GM12878 (cell line): ENCODE measurements at regions not wholly inside any gene's neighbourhood (a gene's known extent, or its start where the extent isn't known, plus 50 kb on each side); places are given as distances from the start of the nearest gene placed in this dataset.

Source experiments
- ATAC-seq: fragments of 200-7000 bp; cut with Tn5 transposase; 3 replicates; pipeline ENCODE4 v1.9.1; 2020; ENCODE audit warnings: mild to moderate bottlenecking, moderate library complexity
- BruUV-seq: library from RNA; stranded (reverse); fragments of 400-500 nt; replicated peaks from 2 replicates; lab custom pipeline; 2021; lab: Mats Ljungman, UMichigan
- CTCF ChIA-PET: fragments of 300-600 bp; sonication (Branson Sonifier 250); formaldehyde crosslinking; extraction: SDS; loops from one replicate; lab custom pipeline; 2021; ENCODE audit warnings: inconsistent platforms; lab: Yijun Ruan, JAX
- POLR2A ChIA-PET: fragments of 350-600 bp; formaldehyde crosslinking; extraction: SDS; loops from one replicate; lab custom pipeline; 2021; ENCODE audit warnings: inconsistent platforms; lab: Charles Lee
- RAD21 ChIA-PET: fragments of 300-600 bp; sonication (Branson Sonifier 250); formaldehyde crosslinking; loops from one replicate; lab custom pipeline; 2023; ENCODE audit warnings: antibody characterized with exemption; ENCODE audit not compliant: unreplicated experiment; lab: Charles Lee
- SMC1A ChIA-PET: fragments of 300-600 bp; sonication (Branson Sonifier 250); formaldehyde crosslinking; loops from one replicate; lab custom pipeline; 2023; ENCODE audit not compliant: unreplicated experiment, uncharacterized antibody; lab: Charles Lee
- DNase-seq: peaks from one replicate; pipeline ENCODE4 v3.0.0-alpha.2; 2011; ENCODE audit warnings: low read depth, low spot score
- FAIRE-seq: peaks from 3 replicates; lab custom pipeline; 2011; peaks lifted over from hg19 to GRCh38; lab: Jason Lieb, UNC
- H2AFZ ChIP-seq: 2 replicates; pipeline ENCODE4 v1.6.0; 2011; ENCODE audit warnings: low read depth, low read length, control low read depth; ENCODE audit not compliant: control insufficient read depth
- H3K27ac ChIP-seq: 2 replicates; pipeline ENCODE4 v1.5.1; 2011; ENCODE audit warnings: control low read depth; ENCODE audit not compliant: control insufficient read depth, insufficient read depth
- H3K27me3 ChIP-seq, 2 experiments: replicated peaks in 1 of 2; 2 replicates each; pipeline versions ENCODE4 v1.6.0 to v1.6.1; 2011; ENCODE audit warnings: low read length in 1 of 2; ENCODE audit not compliant: control insufficient read depth in 2 of 2, insufficient read depth in 2 of 2
- H3K36me3 ChIP-seq, 2 experiments: 2 replicates each; pipeline ENCODE4 v1.5.1; 2011; ENCODE audit warnings: low read length in 1 of 2; ENCODE audit not compliant: control insufficient read depth in 2 of 2, insufficient read depth in 2 of 2
- H3K4me1 ChIP-seq: 2 replicates; pipeline ENCODE4 v1.6.1; 2011; ENCODE audit warnings: mild to moderate bottlenecking, low read length, moderate library complexity, mixed read lengths; ENCODE audit not compliant: control insufficient read depth, insufficient read depth
- H3K4me2 ChIP-seq: 2 replicates; pipeline ENCODE4 v1.6.0; 2011; ENCODE audit warnings: control low read depth; ENCODE audit not compliant: control insufficient read depth, insufficient read depth
- H3K4me3 ChIP-seq: fragments of 200-600 bp; sonication (generic); 2 replicates; pipeline ENCODE4 v1.5.1; 2016
- H3K79me2 ChIP-seq: 2 replicates; pipeline ENCODE4 v1.6.0; 2011; ENCODE audit warnings: low read length; ENCODE audit not compliant: control insufficient read depth, insufficient read depth
- H3K9ac ChIP-seq: 2 replicates; pipeline ENCODE4 v1.8.0; 2011; ENCODE audit warnings: low read length, control low read depth, mixed read lengths; ENCODE audit not compliant: control insufficient read depth, insufficient read depth
- H3K9me3 ChIP-seq: replicated peaks from 3 replicates; pipeline ENCODE4 v1.5.1; 2011; ENCODE audit warnings: mild to moderate bottlenecking, low read length; ENCODE audit not compliant: control insufficient read depth, insufficient read depth
- H4K20me1 ChIP-seq: 2 replicates; pipeline ENCODE4 v1.6.0; 2011; ENCODE audit not compliant: control insufficient read depth, insufficient read depth
- ASH2L ChIP-seq: fragments of 300-600, 200-600 bp; sonication (generic); IDR thresholded peaks from 2 replicates; pipeline ENCODE4 v1.6.1; 2017; ENCODE audit warnings: low read depth, mild to moderate bottlenecking, borderline replicate concordance
- BCL11A ChIP-seq: IDR thresholded peaks from 2 replicates; pipeline ENCODE4 v1.6.1; 2011; ENCODE audit warnings: low read depth, low read length
- CHD1 ChIP-seq: IDR thresholded peaks from 2 replicates; pipeline ENCODE4 v1.6.1; 2012; ENCODE audit warnings: low read depth, low read length, improper control_type of control experiment
- CHD2 ChIP-seq: IDR thresholded peaks from 2 replicates; pipeline ENCODE4 v1.6.1; 2011; ENCODE audit warnings: low read depth, low read length, improper control_type of control experiment, borderline replicate concordance
- ESRRA ChIP-seq: IDR thresholded peaks from 2 replicates; pipeline ENCODE4 v1.6.1; 2012; ENCODE audit warnings: mild to moderate bottlenecking, low read length, improper control_type of control experiment
- MYB ChIP-seq: fragments of 150-350 bp; IDR thresholded peaks from 2 replicates; pipeline ENCODE4 v1.6.1; 2014; ENCODE audit warnings: mild to moderate bottlenecking, low read depth, low read length, borderline replicate concordance
- NR2C2 ChIP-seq: IDR thresholded peaks from 2 replicates; pipeline ENCODE4 v1.6.1; 2011; ENCODE audit warnings: borderline replicate concordance, low read depth; ENCODE audit not compliant: control insufficient read depth, insufficient read length
- RBBP5 ChIP-seq: fragments of 200-600 bp; sonication (generic); conservative IDR thresholded peaks from 2 replicates; pipeline ENCODE4 v1.6.1; 2016
- SIN3A ChIP-seq: IDR thresholded peaks from 2 replicates; pipeline ENCODE4 v1.6.1; 2012; ENCODE audit warnings: low read depth, low read length, improper control_type of control experiment
- SMARCA5 ChIP-seq: fragments of 450-650 bp; IDR thresholded peaks from 2 replicates; pipeline ENCODE4 v1.6.1; 2017; ENCODE audit warnings: mild to moderate bottlenecking
- SPI1 ChIP-seq: IDR thresholded peaks from 2 replicates; pipeline ENCODE4 v1.6.1; 2011; ENCODE audit warnings: low read depth, mild to moderate bottlenecking, low read length, moderate library complexity, borderline replicate concordance; ENCODE audit not compliant: insufficient read depth
- STAT1 ChIP-seq: fragments of 450-650 bp; conservative IDR thresholded peaks from 2 replicates; pipeline ENCODE4 v1.6.1; 2014; ENCODE audit warnings: antibody characterized with exemption, mild to moderate bottlenecking
- SUPT20H ChIP-seq: IDR thresholded peaks from 2 replicates; pipeline ENCODE4 v1.6.1; 2011; ENCODE audit warnings: low read depth, mild to moderate bottlenecking, low read length, moderate library complexity, borderline replicate concordance; ENCODE audit not compliant: control insufficient read depth
- TCF3 ChIP-seq: IDR thresholded peaks from 2 replicates; pipeline ENCODE4 v1.6.1; 2012; ENCODE audit warnings: low read depth, mild to moderate bottlenecking, low read length, borderline replicate concordance; ENCODE audit not compliant: insufficient read depth
- ZNF622 ChIP-seq: fragments of 450-650 bp; IDR thresholded peaks from 2 replicates; pipeline ENCODE4 v1.6.1; 2017; ENCODE audit warnings: mild to moderate bottlenecking, inconsistent platforms
- in situ Hi-C: fragments of 300-500 bp; cut with MboI; formaldehyde crosslinking; loops from 9 replicates; pipeline ENCODE4 v1.14.3; 2018; ENCODE audit warnings: mixed read lengths
- intact Hi-C: fragments of 100-400 bp; cut with micrococcal nuclease; formaldehyde crosslinking; loops from one replicate; pipeline ENCODE4 v1.14.2; 2022; ENCODE audit not compliant: unreplicated experiment
- TF ChIP-seq, protein P1 (sequence below): IDR thresholded peaks from 2 replicates; pipeline ENCODE4 v1.6.1; 2011; ENCODE audit warnings: borderline replicate concordance, low read depth, mild to moderate bottlenecking, moderate library complexity, mixed read lengths, low read length; ENCODE audit not compliant: insufficient read depth; ENCODE audit errors: extremely low read length
- TF ChIP-seq, protein P2 (sequence below): fragments of 450-650 bp; IDR thresholded peaks from 2 replicates; pipeline ENCODE4 v1.6.1; 2016; ENCODE audit warnings: mild to moderate bottlenecking, moderate library complexity, borderline replicate concordance
- TF ChIP-seq, protein P3 (sequence below): fragments of 450-650 bp; conservative IDR thresholded peaks from 2 replicates; pipeline ENCODE4 v1.6.1; 2017; ENCODE audit warnings: mild to moderate bottlenecking, moderate library complexity
- TF ChIP-seq, protein P4 (sequence below): fragments of 450-650 bp; IDR thresholded peaks from 2 replicates; pipeline ENCODE4 v1.6.1; 2014; ENCODE audit warnings: mild to moderate bottlenecking

DNA sequence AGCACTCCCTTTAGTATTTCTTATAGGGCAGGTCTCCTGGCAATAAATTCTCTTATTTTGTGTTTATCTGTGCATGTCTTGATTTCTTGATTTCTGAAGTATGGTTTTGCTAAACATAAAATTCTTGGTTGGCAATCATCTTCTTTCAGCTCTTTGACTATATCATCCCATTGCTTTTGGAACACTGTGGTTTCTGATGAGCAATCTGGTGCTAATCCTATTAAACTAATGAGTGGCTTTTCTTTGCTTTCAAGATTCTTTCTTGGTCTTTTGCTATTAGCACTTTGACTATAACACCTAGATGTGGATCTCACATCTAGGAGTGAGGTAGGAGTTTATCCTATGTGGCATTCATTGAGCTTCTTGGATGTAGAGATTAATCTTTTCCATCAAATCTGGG lies 120.7 kb upstream of the MED13L start:
- CTCF ChIA-PET = no interaction called here
- DNase-seq (no peak), ATAC-seq (no peak), FAIRE-seq (no peak)
- no peak overlapping the region for H3K4me3 ChIP-seq
- in situ Hi-C loops (no loop called here), intact Hi-C loops (no loop called here)
- H3K36me3 ChIP-seq = no peaks in the 10 kb centered on the region
- TF ChIP-seq SMARCA5 = no peak
- TF ChIP-seq CHD2 = no peak
- TF ChIP-seq, protein P1, sequence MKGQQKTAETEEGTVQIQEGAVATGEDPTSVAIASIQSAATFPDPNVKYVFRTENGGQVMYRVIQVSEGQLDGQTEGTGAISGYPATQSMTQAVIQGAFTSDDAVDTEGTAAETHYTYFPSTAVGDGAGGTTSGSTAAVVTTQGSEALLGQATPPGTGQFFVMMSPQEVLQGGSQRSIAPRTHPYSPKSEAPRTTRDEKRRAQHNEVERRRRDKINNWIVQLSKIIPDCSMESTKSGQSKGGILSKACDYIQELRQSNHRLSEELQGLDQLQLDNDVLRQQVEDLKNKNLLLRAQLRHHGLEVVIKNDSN = no peak
- TF ChIP-seq ESRRA = no peak
- no peak for TF ChIP-seq SIN3A
- TF ChIP-seq NR2C2 = no peak
- TF ChIP-seq BCL11A = no peak
- TF ChIP-seq CHD1 = no peak
- TF ChIP-seq ASH2L = no peak
- no peak for TF ChIP-seq SPI1
- TF ChIP-seq ZNF622 = no peak
- TF ChIP-seq STAT1 = no peak
- TF ChIP-seq TCF3 = no peak
- TF ChIP-seq RBBP5 = no peak
- no peak for TF ChIP-seq SUPT20H
- TF ChIP-seq MYB = no peak
- TF ChIP-seq, protein P2, sequence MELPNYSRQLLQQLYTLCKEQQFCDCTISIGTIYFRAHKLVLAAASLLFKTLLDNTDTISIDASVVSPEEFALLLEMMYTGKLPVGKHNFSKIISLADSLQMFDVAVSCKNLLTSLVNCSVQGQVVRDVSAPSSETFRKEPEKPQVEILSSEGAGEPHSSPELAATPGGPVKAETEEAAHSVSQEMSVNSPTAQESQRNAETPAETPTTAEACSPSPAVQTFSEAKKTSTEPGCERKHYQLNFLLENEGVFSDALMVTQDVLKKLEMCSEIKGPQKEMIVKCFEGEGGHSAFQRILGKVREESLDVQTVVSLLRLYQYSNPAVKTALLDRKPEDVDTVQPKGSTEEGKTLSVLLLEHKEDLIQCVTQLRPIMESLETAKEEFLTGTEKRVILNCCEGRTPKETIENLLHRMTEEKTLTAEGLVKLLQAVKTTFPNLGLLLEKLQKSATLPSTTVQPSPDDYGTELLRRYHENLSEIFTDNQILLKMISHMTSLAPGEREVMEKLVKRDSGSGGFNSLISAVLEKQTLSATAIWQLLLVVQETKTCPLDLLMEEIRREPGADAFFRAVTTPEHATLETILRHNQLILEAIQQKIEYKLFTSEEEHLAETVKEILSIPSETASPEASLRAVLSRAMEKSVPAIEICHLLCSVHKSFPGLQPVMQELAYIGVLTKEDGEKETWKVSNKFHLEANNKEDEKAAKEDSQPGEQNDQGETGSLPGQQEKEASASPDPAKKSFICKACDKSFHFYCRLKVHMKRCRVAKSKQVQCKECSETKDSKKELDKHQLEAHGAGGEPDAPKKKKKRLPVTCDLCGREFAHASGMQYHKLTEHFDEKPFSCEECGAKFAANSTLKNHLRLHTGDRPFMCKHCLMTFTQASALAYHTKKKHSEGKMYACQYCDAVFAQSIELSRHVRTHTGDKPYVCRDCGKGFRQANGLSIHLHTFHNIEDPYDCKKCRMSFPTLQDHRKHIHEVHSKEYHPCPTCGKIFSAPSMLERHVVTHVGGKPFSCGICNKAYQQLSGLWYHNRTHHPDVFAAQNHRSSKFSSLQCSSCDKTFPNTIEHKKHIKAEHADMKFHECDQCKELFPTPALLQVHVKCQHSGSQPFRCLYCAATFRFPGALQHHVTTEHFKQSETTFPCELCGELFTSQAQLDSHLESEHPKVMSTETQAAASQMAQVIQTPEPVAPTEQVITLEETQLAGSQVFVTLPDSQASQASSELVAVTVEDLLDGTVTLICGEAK = no peak
- TF ChIP-seq, protein P3, sequence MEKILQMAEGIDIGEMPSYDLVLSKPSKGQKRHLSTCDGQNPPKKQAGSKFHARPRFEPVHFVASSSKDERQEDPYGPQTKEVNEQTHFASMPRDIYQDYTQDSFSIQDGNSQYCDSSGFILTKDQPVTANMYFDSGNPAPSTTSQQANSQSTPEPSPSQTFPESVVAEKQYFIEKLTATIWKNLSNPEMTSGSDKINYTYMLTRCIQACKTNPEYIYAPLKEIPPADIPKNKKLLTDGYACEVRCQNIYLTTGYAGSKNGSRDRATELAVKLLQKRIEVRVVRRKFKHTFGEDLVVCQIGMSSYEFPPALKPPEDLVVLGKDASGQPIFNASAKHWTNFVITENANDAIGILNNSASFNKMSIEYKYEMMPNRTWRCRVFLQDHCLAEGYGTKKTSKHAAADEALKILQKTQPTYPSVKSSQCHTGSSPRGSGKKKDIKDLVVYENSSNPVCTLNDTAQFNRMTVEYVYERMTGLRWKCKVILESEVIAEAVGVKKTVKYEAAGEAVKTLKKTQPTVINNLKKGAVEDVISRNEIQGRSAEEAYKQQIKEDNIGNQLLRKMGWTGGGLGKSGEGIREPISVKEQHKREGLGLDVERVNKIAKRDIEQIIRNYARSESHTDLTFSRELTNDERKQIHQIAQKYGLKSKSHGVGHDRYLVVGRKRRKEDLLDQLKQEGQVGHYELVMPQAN = no peak
- TF ChIP-seq, protein P4, sequence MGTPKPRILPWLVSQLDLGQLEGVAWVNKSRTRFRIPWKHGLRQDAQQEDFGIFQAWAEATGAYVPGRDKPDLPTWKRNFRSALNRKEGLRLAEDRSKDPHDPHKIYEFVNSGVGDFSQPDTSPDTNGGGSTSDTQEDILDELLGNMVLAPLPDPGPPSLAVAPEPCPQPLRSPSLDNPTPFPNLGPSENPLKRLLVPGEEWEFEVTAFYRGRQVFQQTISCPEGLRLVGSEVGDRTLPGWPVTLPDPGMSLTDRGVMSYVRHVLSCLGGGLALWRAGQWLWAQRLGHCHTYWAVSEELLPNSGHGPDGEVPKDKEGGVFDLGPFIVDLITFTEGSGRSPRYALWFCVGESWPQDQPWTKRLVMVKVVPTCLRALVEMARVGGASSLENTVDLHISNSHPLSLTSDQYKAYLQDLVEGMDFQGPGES = no peak
- H3K27me3 ChIP-seq = no peaks in the 10 kb centered on the region
- SMC1A ChIA-PET = no interaction called here
- no peaks in the 10 kb centered on the region for H3K79me2 ChIP-seq
- H3K27ac ChIP-seq = no peak overlapping the region
- no peak overlapping the region for H3K9ac ChIP-seq
- POLR2A ChIA-PET = no interaction called here
- H3K4me2 ChIP-seq = no peak overlapping the region
- RAD21 ChIA-PET = no interaction called here
- no peaks in the 10 kb centered on the region for H4K20me1 ChIP-seq
- peaks cover 18% of the 10 kb centered on the region for H3K9me3 ChIP-seq
- H3K4me1 ChIP-seq = no peaks in the 10 kb centered on the region
- no TSS peak for BruUV-seq
- H2AFZ ChIP-seq = no peak overlapping the region
